ENCODE measurements at regions not wholly inside any gene's neighbourhood (a gene's known extent, or its start where the extent isn't known, plus 50 kb on each side); places are given as distances from the start of the nearest gene placed in this dataset.
"Not testable (repeated sequence)": the region's sequence is repeated elsewhere in the genome, so short reads cannot be mapped to it uniquely, and the experiment has no call there.

DNA sequence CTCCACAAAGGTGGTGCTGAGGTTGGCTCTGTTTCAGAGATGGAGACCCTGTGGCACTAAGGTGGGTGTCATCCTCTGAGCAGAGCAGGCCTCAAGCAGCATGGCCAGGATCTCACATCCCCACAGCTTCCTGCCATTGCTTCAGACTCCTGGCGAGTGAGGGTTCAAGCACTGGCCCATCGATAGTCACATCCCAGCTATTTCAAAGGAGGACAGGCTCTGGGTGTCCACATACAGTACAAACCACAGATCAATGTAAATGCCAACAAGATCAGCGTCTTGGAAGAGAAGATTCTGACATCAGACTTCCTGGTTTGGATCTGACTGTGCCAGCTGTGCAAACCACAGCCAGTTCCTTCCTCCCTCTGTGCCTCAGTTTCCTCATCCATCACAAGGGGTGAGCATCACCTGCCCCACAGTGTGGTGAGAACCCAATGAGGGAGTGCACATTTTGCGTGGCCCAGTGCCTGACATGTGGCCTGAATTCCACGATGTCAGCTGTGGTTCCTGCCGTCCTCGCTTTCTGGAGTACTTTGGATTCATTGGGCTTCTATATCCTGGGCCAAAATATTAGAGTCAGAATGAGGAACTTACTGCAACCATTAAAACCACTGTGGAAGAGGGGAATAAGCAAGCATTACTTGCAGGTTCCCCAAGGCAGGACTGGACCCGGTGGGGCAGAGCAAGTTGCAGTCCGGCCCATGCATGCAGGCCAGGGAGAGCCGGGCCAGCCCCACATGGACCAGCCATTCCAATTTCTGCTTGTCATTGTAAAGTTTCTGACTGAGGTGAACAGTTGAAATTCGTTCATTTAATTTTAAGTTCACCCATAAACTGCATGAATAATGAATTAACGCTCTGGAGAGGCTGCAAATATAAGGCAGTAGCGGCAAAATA is 236.0 kb downstream of the TTLL2 start:
- 83 to 84% methylated on average over 13 of the region's 13 CpGs for WGBS, 2 donors
- Histone ChIP-seq H3K36me3 (ENCODE audit: low read depth, missing control alignments) (no peaks in the 10 kb centered on the region), H3K27ac (no peak overlapping the region), H3K4me3 (no peak overlapping the region), H3K9me3 (no peaks in the 10 kb centered on the region), H3K4me1 (peaks cover 18% of the 10 kb centered on the region), H3K27me3 (no peaks in the 10 kb centered on the region)
- TF ChIP-seq CTCF (IDR thresholded peaks at IDR 0.05) (no peak), POLR2A (IDR thresholded peaks at IDR 0.05) (no peak)
- intact Hi-C loops (cut with DNase I; ENCODE audit: low total_unique reads): no loop called here
- DNase-seq: no peak

DNA sequence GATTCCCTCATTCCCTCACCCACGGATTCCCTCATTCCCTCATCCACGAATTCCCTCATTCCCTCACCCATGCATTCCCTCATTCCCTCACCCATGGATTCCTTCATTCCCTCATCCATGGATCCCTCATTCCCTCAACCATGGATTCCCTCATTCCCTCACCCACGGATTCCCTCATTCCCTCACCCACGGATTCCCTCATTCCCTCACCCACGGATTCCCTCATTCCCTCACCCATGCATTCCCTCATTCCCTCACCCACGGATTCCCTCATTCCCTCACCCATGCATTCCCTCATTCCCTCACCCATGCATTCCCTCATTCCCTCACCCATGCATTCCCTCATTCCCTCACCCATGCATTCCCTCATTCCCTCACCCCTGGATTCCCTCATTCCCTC is 238.0 kb downstream of the TTLL2 start:
- H3K36me3 ChIP-seq (ENCODE audit: low read depth, missing control alignments); H3K4me3 ChIP-seq; intact Hi-C loops (cut with DNase I; ENCODE audit: low total_unique reads); H3K27ac ChIP-seq; H3K27me3 ChIP-seq; H3K9me3 ChIP-seq; DNase-seq: not testable (repeated sequence)
- peaks cover 32% of the 10 kb centered on the region for H3K4me1 ChIP-seq
- 84 to 88% methylated on average over 6 of the region's 6 CpGs for WGBS, 2 donors

DNA sequence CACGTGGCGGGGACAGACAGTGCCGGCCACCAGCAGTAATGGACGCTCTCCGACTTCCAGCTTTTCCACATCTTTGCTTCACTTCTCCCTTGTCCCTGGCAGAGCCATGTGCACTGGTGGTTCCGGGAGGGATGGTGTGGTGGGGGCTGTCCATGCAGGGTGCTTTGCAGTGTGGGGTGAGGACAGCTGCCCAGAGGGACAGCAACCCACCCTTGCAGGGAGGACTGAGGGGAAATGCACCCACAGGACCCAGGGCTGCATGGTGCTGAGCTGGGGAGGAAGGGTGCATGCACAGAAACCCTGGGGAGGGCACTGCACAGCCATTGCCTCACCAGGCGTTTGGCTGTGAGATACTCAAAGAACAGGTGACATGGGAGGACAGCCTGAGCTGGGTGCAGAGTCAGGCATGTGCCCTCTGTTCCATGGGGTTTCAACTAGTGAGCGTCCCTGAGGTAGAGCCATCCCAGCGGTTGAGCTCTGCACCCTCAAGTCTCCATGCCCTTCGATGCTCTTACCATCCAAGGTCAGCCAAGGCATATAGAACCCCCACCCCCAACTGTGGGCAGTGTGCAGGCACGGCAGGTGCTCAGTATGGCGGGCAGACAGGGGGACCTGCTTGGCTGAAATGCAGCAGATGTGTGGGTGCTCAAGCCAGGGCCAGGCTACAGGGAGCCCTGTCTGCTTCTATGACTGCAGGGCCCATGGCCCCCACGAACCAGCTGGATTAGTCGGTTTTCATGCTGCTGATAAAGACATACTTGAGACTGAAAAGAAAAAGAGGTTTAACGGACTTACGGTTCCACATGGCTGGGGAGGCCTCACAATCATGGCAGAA is 239.7 kb downstream of the TTLL2 start:
- peak; percentile 9 for DNase-seq
- no peaks in the 10 kb centered on the region for H3K36me3 ChIP-seq (ENCODE audit: low read depth, missing control alignments)
- no peaks in the 10 kb centered on the region for H3K9me3 ChIP-seq
- WGBS, 2 donors: 88 to 92% methylated on average over 16 of the region's 16 CpGs
- no peak overlapping the region for H3K4me3 ChIP-seq
- TF ChIP-seq CTCF (IDR thresholded peaks at IDR 0.05): no peak
- intact Hi-C loops (cut with DNase I; ENCODE audit: low total_unique reads): no loop called here
- H3K27ac ChIP-seq: peak overlapping the region in 1 of 2 donors; percentile 74
- peaks cover 30% of the 10 kb centered on the region for H3K4me1 ChIP-seq
- H3K27me3 ChIP-seq: no peaks in the 10 kb centered on the region

- Histone ChIP-seq H3K27ac (peak overlapping the region; percentile 46 to 74), H3K4me1 (peaks cover 30% of the 10 kb centered on the region), H3K4me3 (no peak overlapping the region), H3K27me3 (no peaks in the 10 kb centered on the region), H3K9me3 (no peaks in the 10 kb centered on the region), H3K36me3 (ENCODE audit: low read depth, missing control alignments) (no peaks in the 10 kb centered on the region)
- TF ChIP-seq POLR2A (IDR thresholded peaks at IDR 0.05): no peak
- TF ChIP-seq CTCF (IDR thresholded peaks at IDR 0.05): no peak
- intact Hi-C loops (cut with DNase I; ENCODE audit: low total_unique reads): no loop called here
- whole genome bisulfite sequencing, 2 donors: 25 to 52% methylated on average over 1 to 3 of the region's 3 CpGs
- peak; percentile 14 for DNase-seq
Observed at GRCh38 chr6:167565388-167565787, 240.5 kb downstream of the TTLL2 start.

- peak; percentile 93 for DNase-seq
- Histone ChIP-seq H3K4me1 (peaks cover 34% of the 10 kb centered on the region), H3K36me3 (ENCODE audit: low read depth, missing control alignments) (no peaks in the 10 kb centered on the region), H3K27ac (peak overlapping the region; percentile 64 to 74), H3K4me3 (no peak overlapping the region), H3K27me3 (no peaks in the 10 kb centered on the region), H3K9me3 (no peaks in the 10 kb centered on the region)
- no peak for TF ChIP-seq CTCF (IDR thresholded peaks at IDR 0.05)
- no peak for TF ChIP-seq POLR2A (IDR thresholded peaks at IDR 0.05)
- intact Hi-C loops (cut with DNase I; ENCODE audit: low total_unique reads): no loop called here
- 29 to 47% methylated on average over 12 to 18 of the region's 18 CpGs for WGBS, 2 donors
Observed at GRCh38 chr6:167565884-167566599, 241.2 kb downstream of the TTLL2 start.
